ENCODE measurements at regions not wholly inside any gene's neighbourhood (a gene's known extent, or its start where the extent isn't known, plus 50 kb on each side); places are given as distances from the start of the nearest gene placed in this dataset.

- no peaks in the 10 kb centered on the region for H3K4me1 ChIP-seq (ENCODE audit: control insufficient read depth in 2 of 3, insufficient read depth in 2 of 3, low read depth in 1 of 3, low read length in 3 of 3)
- H3K4me3 ChIP-seq (ENCODE audit: low read length in 3 of 3), result no peak overlapping the region
- H3K36me3 ChIP-seq (ENCODE audit: control insufficient read depth in 2 of 3, insufficient read depth in 3 of 3, low read length in 3 of 3), result no peaks in the 10 kb centered on the region
- TF ChIP-seq CTCF (IDR thresholded peaks at IDR 0.05; ENCODE audit: borderline replicate concordance, extremely low read depth, insufficient read depth), result no peak
- H3K27ac ChIP-seq (ENCODE audit: low read depth in 2 of 2, low read length in 2 of 2), result no peak overlapping the region
- DNase-seq, result no peak
- intact Hi-C loops (cut with DNase I), result no loop called here
- H3K9me3 ChIP-seq (ENCODE audit: control insufficient read depth in 2 of 3, insufficient read depth in 1 of 3, low read length in 3 of 3), result no peaks in the 10 kb centered on the region
- no peak overlapping the region for H3K9ac ChIP-seq (ENCODE audit: low read length in 3 of 3)
- no peaks in the 10 kb centered on the region for H3K27me3 ChIP-seq (ENCODE audit: control insufficient read depth, insufficient read depth, low read length)
- FAIRE-seq, result no peak
These were observed 221.8 kb upstream of the TGFBR2 start for GRCh38 chr3:30384546-30385072.

- H3K9me3 ChIP-seq (ENCODE audit: control insufficient read depth in 2 of 3, insufficient read depth in 1 of 3, low read length in 3 of 3), result no peaks in the 10 kb centered on the region
- H3K4me3 ChIP-seq (ENCODE audit: low read length in 3 of 3), result no peak overlapping the region
- no peaks in the 10 kb centered on the region for H3K27me3 ChIP-seq (ENCODE audit: control insufficient read depth, insufficient read depth, low read length)
- no peak overlapping the region for H3K9ac ChIP-seq (ENCODE audit: low read length in 3 of 3)
- no peaks in the 10 kb centered on the region for H3K4me1 ChIP-seq (ENCODE audit: control insufficient read depth in 2 of 3, insufficient read depth in 2 of 3, low read depth in 1 of 3, low read length in 3 of 3)
- FAIRE-seq (no peak), DNase-seq (no peak)
- no peak for TF ChIP-seq CTCF (IDR thresholded peaks at IDR 0.05; ENCODE audit: borderline replicate concordance, extremely low read depth, insufficient read depth)
- intact Hi-C loops (cut with DNase I), result no loop called here
- H3K27ac ChIP-seq (ENCODE audit: low read depth in 2 of 2, low read length in 2 of 2), result no peak overlapping the region
- no peaks in the 10 kb centered on the region for H3K36me3 ChIP-seq (ENCODE audit: control insufficient read depth in 2 of 3, insufficient read depth in 3 of 3, low read length in 3 of 3)
These were observed 213.3 kb upstream of the TGFBR2 start for GRCh38 chr3:30393079-30393478.

- Histone ChIP-seq H3K27ac (ENCODE audit: low read depth in 2 of 2, low read length in 2 of 2) (no peak overlapping the region), H3K4me3 (ENCODE audit: low read length in 3 of 3) (no peak overlapping the region), H3K9me3 (ENCODE audit: control insufficient read depth in 2 of 3, insufficient read depth in 1 of 3, low read length in 3 of 3) (no peaks in the 10 kb centered on the region), H3K9ac (ENCODE audit: low read length in 3 of 3) (no peak overlapping the region), H3K36me3 (ENCODE audit: control insufficient read depth in 2 of 3, insufficient read depth in 3 of 3, low read length in 3 of 3) (no peaks in the 10 kb centered on the region), H3K27me3 (ENCODE audit: control insufficient read depth, insufficient read depth, low read length) (no peaks in the 10 kb centered on the region), H3K4me1 (ENCODE audit: control insufficient read depth in 2 of 3, insufficient read depth in 2 of 3, low read depth in 1 of 3, low read length in 3 of 3) (peaks cover 0 to 5% (median 0%) of the 10 kb centered on the region in 3 donors)
- intact Hi-C loops (cut with DNase I), result no loop called here
- no peak for FAIRE-seq
- TF ChIP-seq CTCF (IDR thresholded peaks at IDR 0.05; ENCODE audit: borderline replicate concordance, extremely low read depth, insufficient read depth), result no peak
- DNase-seq, result no peak
These were observed 209.4 kb upstream of the TGFBR2 start for GRCh38 chr3:30397030-30397429.
